ENCODE measurements at regions not wholly inside any gene's neighbourhood (a gene's known extent, or its start where the extent isn't known, plus 50 kb on each side); places are given as distances from the start of the nearest gene placed in this dataset.

- peak; percentile 88 for DNase-seq
Observed at GRCh38 chr14:65153101-65153500, 50.8 kb upstream of the MAX start.

- DNase-seq: no peak
Observed at GRCh38 chr14:65156568-65157366, 54.5 kb upstream of the MAX start.

- no peak for DNase-seq
Observed at GRCh38 chr14:65159281-65160062, 57.2 kb upstream of the MAX start.

GRCh38 chr14:65160091-65160490 lies 57.8 kb upstream of the MAX start:
- no peak for DNase-seq

- no peak for DNase-seq
Observed at GRCh38 chr14:65162031-65162430, 59.7 kb upstream of the MAX start.

DNA sequence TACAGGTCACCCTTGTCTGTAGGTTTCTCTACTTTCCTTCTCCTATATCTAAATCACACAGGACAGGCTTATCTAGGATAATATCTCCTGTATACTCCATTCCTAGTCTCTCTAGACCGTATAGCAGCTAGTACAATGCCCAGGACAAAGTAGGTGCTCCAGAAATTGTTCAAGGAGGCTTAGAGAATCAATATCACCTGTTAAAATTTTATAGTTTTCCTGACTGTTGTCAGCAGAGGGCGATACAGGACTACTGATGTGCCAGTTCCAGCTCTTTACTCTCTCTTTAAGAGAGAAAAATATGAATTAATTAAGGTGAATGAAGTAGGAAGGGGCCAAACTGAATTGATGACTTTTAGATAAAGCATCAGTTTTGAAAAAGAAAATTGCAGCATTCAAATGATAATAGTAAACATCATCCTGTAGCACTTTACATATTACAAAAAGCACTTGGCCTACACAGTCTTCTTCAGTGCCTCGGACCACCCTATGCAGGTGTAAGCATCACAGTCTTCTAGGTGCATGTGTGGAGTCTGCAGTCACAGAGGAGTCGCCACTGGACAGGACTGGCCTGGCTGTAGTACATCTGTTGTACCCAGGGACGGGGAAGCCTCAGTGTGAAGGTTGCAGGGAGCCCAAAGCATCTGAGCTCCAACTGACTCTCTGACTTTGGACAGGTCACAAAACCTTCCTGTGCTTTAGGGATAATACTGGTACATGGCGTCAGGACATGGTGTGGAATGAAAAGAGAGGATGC lies 61.9 kb upstream of the MAX start:
- DNase-seq: peak; percentile 69

GRCh38 chr14:65164825-65165135 lies 62.5 kb upstream of the MAX start:
- DNase-seq: peak; percentile 65

GRCh38 chr14:65167072-65167645 lies 64.8 kb upstream of the MAX start:
- no peak for DNase-seq

GRCh38 chr14:65168840-65169239 lies 66.5 kb upstream of the MAX start:
- peak; percentile 47 for DNase-seq

GRCh38 chr14:65169351-65169750 lies 67.0 kb upstream of the MAX start:
- no peak for DNase-seq

GRCh38 chr14:65170318-65170717 lies 68.0 kb upstream of the MAX start:
- DNase-seq: no peak

DNA sequence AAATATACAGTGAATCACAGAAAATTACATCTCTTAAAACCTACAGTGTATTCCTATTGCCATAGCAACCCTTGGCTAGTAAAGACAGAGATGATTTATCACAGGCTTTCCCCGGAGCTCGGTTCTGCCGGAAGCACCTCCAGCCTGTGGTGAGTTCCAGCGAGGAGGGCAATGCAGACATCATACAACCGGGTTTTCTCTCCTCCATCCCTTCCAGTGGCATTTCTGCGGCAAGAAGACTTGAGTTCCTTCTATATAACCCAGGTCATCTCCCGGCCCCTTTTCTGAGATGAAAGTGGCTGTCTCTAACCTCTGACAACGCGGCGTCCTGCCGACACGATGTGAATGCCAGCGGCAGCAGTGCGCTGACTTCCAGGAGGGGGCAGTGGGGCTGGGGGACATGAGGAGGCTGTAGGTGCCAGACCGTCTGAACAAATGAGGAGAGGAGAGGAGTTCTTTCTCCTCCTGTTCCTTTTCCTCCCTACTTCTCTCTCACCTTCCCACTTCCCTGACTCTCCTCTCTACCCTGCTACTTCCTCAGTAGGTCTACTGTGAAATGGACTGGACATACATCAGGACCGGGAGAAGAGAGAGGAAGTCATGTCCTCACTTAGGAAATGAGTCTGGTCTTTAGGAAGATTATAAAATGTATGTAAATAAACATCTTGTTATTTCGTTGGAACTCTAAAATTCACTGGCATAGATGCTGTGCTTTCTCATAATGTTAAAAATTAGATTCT lies 68.6 kb upstream of the MAX start:
- no peak for DNase-seq

DNA sequence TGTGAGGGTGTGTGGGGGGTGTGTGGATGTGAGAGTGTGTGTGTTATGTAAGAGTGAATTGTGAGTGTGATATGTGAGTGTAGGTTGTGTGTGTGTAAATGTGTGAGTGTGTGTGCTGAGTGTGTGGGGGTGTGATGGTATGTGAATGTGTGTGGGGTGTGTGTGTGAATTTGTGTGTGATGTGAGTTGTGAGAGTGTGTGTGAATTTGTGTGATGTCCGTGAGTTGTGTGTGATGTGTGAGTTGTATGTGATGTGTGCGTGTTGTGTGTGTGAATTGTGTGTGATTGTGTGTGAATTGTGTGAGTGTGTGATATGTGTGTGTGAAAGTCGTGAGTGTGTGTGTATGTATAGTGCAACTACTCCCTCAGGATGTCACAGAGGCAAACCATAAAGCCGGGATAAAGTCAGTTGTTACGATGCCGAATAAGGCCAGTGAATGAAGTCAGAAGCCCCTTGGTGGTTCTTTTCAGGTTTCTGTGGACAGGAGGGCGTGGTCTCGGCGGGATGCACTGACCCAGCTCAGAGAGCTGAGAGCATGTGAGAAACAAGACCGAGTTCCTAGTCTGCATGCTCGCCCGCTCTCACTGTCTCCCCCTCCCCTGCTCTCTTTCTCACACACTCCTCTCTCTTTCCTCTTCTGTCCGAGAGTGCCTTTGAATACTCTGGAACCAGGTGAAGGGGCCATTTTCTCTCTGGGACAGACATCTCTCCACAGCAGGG lies 71.8 kb upstream of the MAX start:
- DNase-seq: no peak

DNA sequence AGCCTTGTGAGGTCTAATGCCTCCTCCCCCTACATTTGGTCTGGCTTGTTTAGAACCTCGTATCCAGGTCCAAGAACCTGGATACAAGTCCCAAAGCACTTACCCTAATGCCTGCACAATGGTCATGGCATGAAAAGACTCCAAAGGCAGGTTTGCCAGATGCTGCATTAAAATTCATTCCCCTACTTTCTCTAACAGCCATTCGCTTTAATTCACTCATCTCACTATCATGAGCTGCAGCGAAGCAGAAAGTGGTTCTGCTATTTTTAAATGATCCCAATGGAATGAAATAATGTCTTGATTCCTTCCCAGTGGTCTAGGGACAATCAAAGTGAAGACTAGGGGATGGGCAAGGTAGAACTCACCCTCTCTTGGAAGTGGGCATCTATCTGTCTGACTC lies 72.5 kb upstream of the MAX start:
- no peak for DNase-seq

DNA sequence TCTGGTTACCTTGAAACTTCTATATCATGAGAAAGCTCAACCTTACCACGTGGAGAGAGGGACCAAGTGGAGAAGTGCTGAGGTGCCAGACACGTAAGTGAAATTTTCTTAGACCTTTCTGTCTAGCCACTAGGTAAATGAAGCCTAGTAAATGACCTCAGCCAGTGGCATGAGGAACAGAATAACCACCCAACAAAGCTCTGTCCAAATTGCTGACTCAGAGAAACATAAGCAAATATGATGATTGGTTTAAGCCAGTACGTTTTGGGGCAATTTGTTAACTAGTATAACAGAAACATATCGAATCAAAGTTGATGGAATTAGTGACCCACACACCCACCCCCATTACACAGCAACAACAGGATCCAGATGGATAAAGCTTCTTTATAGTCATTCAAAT lies 75.2 kb upstream of the MAX start:
- DNase-seq: no peak

DNA sequence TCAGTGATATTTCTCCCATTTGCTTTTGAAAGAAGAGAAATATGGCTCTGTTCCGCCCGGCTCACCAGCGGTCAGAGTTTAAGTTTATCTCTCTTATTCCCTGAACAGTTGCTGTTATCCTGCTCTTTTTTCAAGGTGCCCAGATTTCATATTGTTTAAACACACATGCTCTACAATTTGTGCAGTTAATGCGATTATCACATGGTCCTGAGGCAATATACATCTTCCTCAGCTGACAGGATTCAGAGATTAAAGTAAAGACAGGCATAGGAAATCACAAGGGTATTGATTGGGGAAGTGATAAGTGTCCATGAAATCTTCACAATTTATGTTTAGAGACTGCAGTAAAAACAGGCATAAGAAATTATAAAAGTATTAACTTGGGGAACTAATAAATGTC lies 76.9 kb upstream of the MAX start:
- DNase-seq: peak; percentile 46

- no peak for DNase-seq
Observed at GRCh38 chr14:65179918-65180724, 77.8 kb upstream of the MAX start.

GRCh38 chr14:65180725-65181025 lies 78.4 kb upstream of the MAX start:
- no peak for DNase-seq

DNA sequence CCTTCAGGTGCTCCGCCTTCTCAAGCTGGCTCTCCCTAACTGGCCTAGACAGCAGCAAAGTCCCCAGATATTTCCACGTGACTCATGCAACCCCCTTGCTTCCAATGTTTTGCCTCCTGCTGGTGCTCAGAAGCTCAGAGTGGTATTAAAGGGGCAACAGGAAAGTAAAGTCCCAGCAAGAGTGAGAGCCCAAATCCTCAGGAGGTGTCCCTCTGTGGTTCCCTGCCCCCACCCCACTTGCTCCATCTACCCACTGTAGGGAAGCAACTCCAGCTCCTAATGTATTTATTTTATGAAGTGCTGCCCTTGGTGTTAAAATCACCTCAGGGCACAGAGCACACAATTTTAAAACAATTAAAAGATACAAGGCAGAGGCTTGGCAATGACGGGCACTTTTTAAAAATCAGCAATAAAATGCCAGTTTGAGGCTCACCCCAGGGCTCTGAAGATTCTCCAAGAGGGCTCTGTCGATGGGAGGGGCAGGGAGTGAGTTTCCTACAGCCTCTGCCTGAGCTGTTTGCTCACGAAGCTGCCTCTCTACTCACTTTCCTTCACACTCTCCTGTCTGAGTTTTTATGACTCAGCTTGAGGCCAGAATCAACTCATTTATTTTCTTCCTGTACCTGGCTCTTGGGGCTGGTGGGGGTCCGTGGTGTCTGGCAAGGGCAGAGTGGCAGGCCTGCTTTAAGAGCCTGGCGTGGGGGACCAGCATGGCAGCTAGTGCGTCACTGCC lies 81.9 kb upstream of the MAX start:
- no peak for DNase-seq

GRCh38 chr14:65185829-65186228 lies 83.5 kb upstream of the MAX start:
- DNase-seq: no peak

DNA sequence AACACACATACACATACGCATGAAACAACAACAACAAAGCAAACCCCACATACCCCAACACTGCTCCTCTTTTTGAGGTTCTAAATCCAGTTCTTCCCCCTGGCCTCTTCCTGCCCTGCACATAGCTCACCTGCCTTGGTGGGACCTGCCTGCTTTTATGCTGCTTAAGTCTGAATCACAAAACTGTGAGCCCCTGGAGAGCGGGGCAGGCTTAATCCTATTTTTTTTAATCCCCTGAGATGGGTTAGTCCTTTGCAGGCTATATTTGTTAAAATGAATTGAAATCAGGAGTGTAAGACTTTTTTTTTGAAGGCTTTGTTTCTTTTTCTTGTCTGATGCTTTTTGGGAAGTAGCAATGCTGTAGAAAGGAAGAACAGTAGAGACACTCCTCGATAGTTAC lies 84.6 kb upstream of the MAX start:
- DNase-seq: peak; percentile 69
